HG02973 (cell line): ENCODE measurements at regions not wholly inside any gene's neighbourhood (a gene's known extent, or its start where the extent isn't known, plus 50 kb on each side); places are given as distances from the start of the nearest gene placed in this dataset.

Experiments used
- ATAC-seq: cut with Tn5 transposase; IDR thresholded peaks from one replicate; pipeline ENCODE4 v1.9.1; 2021; ENCODE audit warnings: moderate library complexity; ENCODE audit not compliant: unreplicated experiment

- no peak for ATAC-seq
Observed at GRCh38 chr10:59125666-59126065, 50.8 kb upstream of the PHYHIPL start.

GRCh38 chr10:59126261-59126660 is 50.2 kb upstream of the PHYHIPL start:
- ATAC-seq = no peak
